ENCODE measurements at regions not wholly inside any gene's neighbourhood (a gene's known extent, or its start where the extent isn't known, plus 50 kb on each side); places are given as distances from the start of the nearest gene placed in this dataset.

DNA sequence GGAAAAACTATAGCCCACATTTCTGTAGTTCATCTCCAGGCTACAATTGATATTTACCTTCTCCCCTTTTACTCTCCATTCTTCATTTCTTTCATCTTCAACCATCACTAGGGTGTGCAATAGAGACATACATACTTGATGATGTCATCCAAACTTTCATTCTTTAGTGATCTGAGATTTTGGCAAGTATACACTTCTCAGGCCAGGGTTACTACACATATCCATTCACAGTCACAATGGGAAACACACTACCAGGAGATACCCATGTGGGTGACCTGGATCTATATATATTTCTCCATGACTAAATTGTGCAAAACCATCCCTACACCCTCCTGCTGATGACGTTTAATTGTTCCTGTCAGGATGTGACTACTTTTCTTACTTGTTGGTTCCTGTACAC, 769.5 kb upstream of the DPPA4 start:
- DNase-seq (ENCODE audit: low spot score), result no peak

DNA sequence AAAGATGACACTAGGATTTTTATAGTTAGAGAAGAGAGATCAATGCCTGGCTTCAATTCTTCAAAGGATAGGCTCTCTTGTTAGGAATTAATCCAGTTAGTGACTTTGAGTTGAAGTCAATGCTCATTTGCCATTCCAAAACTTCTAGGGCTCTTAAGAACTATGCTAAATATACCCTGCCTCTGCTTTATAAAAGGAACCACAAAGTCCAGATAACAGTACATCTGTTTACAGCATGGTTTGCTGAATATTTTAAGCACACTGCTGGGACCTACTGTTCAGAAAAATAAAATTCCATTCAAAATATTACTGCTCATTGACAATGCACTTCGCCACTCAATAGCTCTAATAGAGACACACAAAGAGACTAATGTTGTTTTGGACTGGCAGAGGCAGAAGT, 786.6 kb upstream of the DPPA4 start:
- DNase-seq (ENCODE audit: low spot score), result no peak

DNA sequence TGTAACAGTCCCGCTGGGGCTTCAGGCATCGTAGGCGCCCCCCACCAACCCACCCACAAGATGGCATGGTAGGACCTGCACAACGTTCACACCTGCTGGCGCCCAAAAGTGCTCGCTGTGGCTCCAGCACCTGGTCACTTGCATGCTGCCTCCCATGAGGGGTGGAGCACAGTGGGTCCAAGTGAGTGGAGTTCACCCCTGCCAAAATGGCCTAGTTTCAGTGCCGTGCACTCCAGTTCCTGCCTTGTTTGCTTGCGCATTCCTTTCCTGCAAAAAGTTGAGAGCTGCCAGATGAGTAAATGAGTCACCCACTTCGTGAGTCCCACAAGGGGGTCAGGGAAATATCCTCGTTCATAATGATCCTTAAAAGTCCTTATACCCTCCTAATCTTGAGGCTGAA, 788.7 kb upstream of the DPPA4 start:
- no peak for DNase-seq (ENCODE audit: low spot score)

DNA sequence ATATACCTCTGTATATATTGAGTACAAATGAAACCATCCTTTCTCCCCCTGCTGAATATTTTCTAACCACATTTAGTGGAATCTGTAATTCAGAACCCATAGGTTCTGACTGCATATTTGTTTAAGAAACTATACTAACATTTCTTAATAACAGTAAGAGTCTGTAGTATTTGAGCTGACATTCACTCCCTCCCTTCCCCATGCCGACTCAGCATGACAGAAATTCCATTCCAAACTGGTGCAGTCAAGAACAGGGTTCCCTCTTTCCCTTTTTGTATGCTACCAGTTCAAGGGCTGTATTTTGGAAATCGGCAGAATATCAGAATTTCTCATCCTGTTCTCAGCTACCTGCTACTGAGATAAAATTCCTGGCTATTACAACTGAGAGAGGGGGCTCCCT, 796.6 kb upstream of the DPPA4 start:
- DNase-seq (ENCODE audit: low spot score), result no peak

DNA sequence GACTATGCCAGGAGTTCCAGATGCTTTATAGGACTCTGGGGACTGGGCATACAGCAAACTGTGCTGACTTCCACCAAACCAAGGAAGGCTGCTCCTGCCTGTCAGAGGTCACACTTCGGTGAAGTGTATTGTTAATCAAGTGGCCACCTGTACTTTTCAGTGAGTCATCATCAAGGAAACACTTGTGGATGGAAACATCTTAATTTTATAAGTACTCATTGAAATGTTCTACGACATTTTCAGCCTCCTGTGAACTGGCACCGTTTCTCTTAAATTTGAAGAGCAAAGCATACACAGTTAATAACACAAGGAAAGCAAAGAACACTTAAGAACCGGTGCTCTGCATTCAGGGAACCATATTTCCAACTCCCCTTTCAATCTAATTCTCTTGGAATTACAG, 801.7 kb upstream of the DPPA4 start:
- no peak for DNase-seq (ENCODE audit: low spot score)

DNA sequence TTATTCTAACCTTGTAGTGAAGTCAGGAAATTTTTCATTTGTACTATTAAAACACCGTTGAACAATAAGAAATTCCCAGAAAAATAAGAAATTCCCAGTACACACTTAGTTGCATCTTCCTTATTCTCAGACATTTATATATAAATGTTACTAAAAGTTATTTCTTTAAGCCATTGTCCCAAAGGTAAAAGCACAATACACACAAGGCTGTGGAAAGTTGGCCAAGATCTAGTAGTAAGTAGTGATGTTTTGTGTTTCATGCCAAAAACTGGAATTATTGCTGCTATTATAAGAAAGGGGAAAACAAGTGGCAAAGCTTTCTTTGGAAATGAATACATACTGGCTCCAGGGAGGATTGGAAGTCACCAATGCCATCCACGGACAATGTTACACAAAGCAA, 802.5 kb upstream of the DPPA4 start:
- DNase-seq (ENCODE audit: low spot score), result no peak

DNA sequence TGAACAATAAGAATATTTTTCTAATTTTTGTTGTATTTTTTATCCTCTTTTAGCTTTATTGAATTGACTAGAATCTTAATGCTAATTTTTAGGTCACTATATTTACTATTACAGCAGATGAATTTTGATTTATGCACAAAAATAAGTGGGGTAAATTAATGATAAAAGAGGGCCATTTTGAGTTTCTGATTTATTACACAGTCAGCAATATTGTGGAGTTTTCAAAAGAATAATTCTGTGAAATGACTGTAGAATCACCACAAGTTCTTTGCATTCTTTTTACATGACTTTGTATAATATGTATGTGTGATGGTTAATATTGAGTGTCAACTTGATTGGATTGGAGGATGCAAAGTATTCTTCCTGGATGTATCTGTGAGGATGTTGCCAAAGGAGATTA, 812.4 kb upstream of the DPPA4 start:
- no peak for DNase-seq (ENCODE audit: low spot score)

DNA sequence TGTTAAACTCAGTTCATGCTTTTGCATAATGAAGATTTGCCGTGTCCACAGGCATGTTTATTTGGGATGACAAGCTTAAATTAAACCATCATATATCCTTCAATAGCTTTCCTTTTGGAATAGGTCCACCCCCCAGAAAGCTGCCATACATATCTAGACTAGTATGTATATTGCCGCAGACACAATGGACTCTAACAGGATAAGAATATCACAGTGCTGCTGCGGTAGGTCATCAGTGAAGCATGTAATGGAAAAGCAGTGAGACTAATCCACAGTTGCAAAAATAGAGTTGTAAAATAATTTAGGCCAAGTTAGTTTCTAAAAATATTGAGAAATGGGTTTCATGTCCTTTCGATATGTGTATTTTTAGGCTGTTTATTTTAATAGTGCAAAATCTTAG, 819.9 kb upstream of the DPPA4 start:
- no peak for DNase-seq (ENCODE audit: low spot score)

DNA sequence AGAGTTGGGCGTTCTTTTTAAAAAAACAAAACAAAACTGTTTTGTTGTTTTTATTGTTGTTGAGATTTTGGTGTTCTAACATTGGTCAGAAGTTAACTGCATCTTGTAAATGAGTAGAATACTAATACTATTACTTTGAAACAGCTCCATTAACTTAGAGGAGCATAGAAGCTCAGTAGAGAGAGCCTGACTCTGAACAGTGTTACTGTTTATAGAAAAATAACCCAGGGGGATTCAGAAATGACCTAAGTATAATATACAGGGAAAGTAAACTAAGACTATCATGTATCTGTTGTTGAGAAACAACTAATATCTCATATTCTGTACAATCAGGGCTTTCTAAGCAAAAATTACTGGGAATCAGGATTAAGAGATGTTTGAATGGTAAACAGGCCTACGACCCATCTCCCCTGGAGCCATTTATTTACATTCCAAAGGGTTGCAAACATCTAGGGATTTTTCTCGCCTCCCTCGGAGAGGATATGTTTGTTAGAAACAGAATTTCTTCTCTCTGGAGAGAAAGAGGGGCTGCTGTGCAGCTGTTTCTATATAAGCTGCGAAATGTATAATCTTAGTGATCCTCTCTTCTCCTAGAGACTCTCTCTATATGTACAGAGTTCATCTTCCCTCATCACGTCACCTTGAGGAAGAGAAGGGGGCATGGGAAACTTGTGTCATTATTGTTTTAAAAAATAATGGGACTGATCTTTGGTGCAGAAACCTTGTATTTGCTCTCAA, 827.5 kb upstream of the DPPA4 start:
- DNase-seq (ENCODE audit: low spot score), result no peak

DNA sequence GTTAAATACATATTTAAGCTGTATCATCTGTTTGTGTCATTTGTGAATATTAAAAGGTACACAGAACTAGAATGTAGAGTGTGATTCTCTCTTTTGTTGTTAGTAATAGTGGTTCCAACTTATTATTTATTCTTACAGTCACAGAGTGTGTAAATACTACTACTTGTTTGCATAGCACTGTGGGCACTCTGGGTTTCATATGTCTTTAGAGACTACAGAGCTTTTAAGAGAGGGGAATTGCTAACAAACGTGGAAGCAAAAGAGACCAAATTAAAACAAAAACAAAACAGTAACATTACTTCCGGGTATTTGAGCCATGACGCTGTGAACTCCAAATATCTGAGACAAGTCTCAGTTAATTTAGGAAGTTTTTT, 828.0 kb upstream of the DPPA4 start:
- DNase-seq (ENCODE audit: low spot score), result no peak

DNA sequence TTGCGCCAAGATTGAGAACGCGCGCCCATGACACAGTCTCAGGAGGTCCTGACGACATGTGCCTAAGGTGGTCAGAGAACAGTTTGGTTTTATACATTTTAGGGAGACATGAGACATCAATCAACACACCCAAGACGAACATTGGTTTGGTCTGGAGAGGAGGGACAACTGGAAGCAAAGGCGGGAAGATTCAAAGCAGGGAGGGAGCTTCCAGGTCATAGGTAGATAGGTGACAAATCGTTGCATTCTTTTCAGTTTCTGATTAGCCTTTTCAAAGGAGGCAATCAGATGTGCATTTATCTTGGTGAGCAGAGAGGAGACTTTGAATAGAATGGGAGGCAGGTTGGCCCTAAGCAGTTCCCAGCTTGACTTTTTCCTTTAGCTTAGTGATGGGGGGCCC, 828.4 kb upstream of the DPPA4 start:
- no peak for DNase-seq (ENCODE audit: low spot score)

DNA sequence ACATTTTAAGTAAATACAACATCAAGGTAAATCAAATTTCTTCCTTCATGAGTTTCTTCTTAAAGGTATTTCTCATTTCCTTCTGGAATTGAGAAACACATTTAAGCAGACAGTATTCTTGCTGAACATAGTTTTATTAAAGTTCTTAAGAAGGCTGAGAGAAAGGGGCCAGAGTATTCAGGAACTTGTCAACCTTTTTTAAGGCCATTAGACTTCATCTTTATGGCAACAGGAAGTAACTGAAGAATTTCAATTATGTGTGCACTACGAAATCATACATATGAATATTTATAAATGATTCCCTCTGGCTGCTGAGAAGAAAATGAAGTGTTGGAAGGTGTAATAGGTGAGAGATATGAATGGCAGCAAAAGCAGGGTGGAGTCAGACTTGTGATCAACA, 829.4 kb upstream of the DPPA4 start:
- no peak for DNase-seq (ENCODE audit: low spot score)

DNA sequence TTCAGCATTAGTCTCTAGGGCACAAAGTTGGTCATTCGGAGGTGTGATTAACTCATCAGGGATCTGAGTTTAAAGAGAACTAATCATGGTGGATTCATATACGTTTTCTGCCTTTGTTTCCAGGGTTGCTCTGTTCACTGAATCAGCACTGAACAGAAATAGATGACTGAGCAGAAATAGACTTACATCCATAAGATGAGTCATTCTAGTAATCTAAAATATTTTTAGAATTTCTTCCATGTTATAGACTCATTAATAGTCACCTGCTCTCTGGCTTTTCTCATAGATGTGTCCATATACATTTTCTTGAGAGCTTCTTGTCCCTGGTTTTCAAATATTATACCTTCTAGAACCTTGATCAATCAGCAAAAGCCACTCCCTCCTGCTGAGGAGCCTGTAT, 837.6 kb upstream of the DPPA4 start:
- no peak for DNase-seq (ENCODE audit: low spot score)

DNA sequence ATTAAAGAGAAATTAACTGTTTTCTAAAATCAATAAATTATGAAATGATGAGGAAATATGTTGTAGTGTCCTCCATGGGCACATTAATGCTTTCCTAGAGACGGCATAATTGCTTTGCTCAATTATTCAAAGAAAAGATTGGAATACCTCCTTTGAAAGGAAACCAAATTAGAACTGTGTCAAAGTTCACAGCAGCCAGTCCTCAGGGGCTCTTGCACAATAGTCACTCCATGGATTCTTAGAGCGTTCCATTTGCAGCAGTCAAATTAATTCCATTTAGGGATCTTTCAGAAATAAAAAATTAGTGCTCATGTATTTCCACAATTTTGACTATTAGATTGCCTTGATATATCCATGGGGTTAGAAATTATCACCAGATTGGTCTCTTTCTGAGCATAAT, 841.6 kb upstream of the DPPA4 start:
- DNase-seq (ENCODE audit: low spot score), result peak; percentile 27

DNA sequence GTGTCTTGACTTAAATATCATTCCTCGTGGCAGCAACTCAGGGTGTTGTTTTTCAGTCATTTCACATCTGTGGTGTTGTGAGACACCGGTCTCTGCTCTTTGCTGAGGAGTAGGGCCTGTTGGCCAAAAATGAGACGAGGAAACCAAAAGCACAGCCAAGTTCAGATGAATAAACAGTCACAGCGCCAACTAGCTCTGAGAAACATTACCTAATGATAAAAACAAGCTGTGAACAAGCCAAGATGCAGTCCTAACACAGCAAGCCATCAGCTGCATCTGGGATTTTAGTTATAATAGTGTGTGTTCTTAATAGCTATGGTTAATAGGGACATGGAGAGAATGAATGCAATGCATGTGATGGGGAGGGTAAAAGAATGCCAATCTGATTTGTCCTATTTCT, 843.4 kb upstream of the DPPA4 start:
- peak; percentile 60 for DNase-seq (ENCODE audit: low spot score)

DNA sequence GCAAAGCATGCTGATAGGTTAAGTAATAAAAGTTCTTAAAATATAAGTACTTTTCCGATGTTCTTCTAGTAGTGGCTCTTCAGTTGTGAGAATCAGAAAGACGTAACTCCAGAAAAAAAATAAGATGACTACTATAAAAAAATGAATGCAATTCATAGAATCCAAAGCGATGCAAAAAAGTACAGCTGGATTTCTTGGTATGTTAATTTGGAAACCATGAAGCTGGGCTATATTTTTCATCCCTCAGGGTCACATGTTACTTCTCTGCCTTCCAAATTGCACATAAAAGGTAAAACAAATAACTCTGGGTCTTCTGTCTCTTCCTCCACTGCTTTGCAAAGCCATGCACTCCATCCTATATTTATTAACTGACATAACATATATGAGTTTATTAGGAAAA, 843.9 kb upstream of the DPPA4 start:
- DNase-seq (ENCODE audit: low spot score), result no peak

DNA sequence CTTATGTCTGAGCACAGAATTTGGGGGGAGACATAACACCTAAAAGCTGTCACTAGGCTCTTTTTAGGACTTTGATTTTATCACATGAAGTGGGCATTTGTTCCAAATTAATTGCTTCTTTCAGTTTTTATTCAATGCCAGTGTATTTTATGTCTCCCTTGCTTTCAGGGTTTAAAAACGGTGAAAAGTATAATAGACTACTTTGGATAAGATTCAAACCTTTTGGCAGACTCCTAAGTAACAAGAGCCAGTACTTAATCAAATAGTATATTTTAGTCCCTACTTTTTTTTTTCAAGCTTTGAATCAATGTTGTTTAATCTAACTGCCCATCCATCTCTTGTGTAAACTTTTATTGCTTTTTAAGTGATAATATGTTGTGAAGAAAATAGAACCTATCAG, 847.2 kb upstream of the DPPA4 start:
- no peak for DNase-seq (ENCODE audit: low spot score)

DNA sequence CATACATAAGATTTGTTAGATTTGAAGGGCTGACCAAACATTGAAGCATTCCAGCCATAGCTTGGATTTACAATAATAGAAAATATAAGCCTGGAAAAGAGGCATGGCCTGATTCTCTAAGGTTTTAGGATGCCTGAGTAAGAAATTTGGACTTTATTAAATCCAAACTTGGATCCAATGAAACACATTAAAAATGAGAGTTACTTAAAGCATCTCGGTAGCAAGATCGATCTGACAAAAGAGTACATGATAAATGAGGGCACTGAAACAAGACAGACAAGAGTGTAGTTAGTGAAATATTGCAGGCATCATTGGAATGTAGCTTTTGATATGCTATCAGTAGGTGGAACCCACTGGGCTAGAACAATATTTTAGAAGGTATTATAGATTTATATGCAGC, 855.7 kb upstream of the DPPA4 start:
- DNase-seq (ENCODE audit: low spot score), result no peak

DNA sequence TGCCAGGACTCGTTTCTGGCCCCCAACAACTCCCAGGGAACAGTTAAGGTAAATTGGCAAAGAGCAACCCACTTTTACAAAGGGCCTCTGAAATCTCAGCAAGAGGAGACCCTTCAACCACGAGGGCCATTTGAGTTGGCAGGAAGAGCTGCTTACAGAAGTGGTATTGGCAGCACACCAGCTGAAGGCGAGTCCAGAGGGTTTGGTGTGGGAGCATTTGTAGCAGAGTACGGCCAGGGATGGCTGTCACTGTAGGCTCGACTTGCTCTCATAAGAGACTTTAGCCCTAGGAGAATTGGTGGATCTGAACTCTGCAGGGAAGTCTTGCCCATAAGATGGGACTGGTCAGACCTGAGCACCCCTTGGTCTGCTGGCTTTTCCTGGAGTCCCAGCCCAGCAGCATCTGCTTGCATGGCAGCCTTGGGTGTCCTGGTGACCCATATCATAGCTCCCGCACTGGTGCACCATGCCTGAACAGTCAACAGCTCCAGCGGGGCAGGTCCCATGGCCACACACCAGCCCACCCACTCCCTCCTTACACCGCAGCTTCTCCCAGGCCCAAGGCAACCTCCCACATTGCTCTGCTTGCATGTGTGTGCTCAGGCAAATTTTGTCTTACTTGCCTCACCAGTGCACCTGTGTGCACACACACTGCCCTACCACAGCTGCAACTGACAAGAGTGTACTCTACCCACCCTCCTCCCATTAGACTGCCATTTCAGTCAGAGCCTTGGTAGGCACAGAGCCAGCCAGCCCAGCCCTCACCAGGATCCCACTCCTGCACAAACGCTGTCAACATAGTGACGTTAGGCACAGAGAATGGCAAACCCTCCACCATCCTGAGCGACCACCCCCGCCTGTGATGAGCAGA, 861.6 kb upstream of the DPPA4 start:
- DNase-seq (ENCODE audit: low spot score), result no peak

DNA sequence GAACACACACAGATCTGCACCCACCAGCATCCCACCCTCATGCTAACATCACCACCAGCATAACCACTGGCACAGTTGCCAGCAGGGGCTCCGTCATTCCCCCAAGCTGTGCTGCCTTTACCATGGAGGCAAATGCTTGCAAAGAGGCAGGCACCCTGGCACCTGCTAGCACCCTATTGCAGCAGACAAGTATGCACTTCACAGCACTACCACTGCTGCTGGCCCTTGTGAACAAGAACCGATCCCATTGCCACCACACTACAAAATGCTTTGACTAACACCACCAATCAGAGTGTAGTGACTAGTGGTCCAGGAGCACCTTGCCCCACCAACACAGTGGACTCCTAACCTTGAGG, 862.2 kb upstream of the DPPA4 start:
- DNase-seq (ENCODE audit: low spot score), result no peak

DNA sequence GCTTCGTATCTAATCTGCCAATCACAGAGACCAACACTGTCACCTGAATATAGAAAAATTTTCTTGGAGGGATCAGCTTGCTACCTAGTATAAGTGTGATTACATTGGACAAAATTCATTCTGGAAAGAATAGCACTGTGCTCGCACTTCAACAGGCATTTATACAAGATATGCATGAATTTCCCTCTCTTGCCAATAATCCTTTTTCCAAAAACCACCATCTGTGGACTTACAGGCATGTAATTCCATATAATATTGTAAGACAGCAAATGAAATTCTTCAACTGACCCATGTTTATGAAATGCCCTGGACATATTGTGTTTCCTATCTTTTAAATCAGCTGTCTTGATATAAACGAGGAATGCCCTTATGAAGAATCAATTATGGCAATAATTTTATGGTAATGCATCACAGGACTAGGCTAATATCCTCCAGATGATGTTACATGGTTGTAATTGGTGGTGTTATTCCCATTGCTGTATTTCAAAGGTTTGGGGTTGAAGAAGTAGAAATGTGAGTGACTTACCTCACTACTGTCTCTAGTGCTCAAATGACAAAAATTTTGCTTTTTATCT, 861.4 kb upstream of the NECTIN3 start:
- no peak for DNase-seq (ENCODE audit: low spot score)

DNA sequence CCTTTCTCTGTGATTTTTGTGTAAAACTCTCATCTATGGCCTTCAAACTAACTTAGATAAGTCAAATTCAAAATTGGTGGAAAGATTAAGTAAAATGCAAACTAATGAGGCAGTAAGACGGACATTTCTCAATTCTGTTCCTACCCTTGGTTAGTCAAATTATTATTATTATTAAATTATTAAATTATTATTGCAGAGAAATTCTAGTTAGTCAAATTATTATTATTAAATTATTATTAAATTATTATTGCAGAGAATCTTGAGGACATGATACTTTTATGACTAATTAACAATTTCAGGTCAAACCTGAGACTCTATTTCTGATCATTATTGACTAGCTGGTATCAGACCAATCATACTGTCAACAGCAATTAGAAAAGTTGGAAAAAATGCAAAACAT, 845.0 kb upstream of the NECTIN3 start:
- no peak for DNase-seq (ENCODE audit: low spot score)

DNA sequence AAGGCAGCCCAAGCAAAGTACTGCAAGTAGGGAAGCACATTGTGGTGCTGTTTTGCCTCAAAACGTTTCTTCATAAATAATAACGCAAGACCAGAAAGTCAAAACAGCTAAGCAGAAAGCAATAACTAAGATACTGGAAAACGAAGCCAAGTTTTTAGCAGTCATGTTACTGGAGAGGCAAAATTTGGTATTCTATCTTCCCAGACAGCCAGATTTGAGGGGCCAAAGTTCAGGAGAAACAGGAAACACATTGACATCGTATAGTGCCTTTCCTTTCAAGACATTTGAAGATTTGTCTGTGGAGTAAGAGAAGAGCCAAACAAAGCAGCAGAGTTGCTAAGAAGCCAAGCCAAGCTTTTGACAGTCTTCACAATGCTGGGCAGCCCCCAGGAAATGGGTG, 843.6 kb upstream of the NECTIN3 start:
- DNase-seq (ENCODE audit: low spot score), result no peak

DNA sequence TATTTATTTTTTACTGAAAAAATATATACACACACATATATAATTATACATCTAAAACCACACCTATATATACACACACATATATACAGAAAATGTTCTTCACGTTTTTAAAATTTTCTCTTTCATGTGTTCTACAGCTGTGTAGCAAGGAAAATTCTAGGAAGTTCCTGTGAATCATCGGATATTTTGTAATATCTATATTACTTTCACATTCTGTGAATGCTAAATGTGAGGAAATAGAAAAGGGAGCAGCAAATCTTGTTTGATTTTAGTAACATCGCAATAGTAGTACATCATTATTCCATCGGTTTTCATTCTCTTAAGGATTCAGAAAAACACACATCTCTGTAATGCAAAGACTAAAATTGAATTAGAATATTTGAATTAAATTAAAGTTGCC, 836.8 kb upstream of the NECTIN3 start:
- peak; percentile 30 for DNase-seq (ENCODE audit: low spot score)
